K562 (cell line): ENCODE measurements at regions not wholly inside any gene's neighbourhood (a gene's known extent, or its start where the extent isn't known, plus 50 kb on each side); places are given as distances from the start of the nearest gene placed in this dataset.

Source experiments
- ATAC-seq: fragments of 200-7000 bp; cut with Tn5 transposase; 3 replicates; pipeline ENCODE4 v1.9.1; 2020; ENCODE audit warnings: moderate library complexity
- BruUV-seq: library from RNA; stranded (reverse); fragments of 400-500 nt; replicated peaks from 2 replicates; lab custom pipeline; 2021; lab: Mats Ljungman, UMichigan
- CTCF ChIA-PET: fragments of 300-600 bp; formaldehyde crosslinking; extraction: SDS; loops from one replicate; lab custom pipeline; 2021; ENCODE audit warnings: low intra/inter-chr PET ratio; lab: Yijun Ruan, JAX
- POLR2A ChIA-PET: fragments of 300-600, 350-650 bp; sonication (Branson Sonifier 250); formaldehyde crosslinking; extraction: SDS; loops from one replicate; lab custom pipeline; 2021; ENCODE audit warnings: antibody characterized with exemption, inconsistent platforms; lab: Yijun Ruan, JAX
- DNase-seq, 4 experiments: peaks; one replicate each; pipeline versions ENCODE4 v3.0.0 to v3.0.0-alpha.2; 2011 to 2018; ENCODE audit warnings: low spot score in 3 of 4, mixed read lengths in 3 of 4; ENCODE audit errors: extremely low read depth in 1 of 4
- FAIRE-seq: peaks from 2 replicates; lab custom pipeline; 2011; peaks lifted over from hg19 to GRCh38; lab: Jason Lieb, UNC
- H2AFZ ChIP-seq: 2 replicates; pipeline ENCODE4 v1.6.0; 2011; ENCODE audit warnings: low read depth, low read length, control low read depth, inconsistent platforms
- H3K27ac ChIP-seq: fragments of 200-600 bp; 3 replicates; pipeline ENCODE4 v1.8.0; 2011; ENCODE audit warnings: low read depth, mild to moderate bottlenecking, control low read depth, inconsistent platforms, low read length, moderate library complexity, mixed read lengths; ENCODE audit errors: extremely low read depth
- H3K27me3 ChIP-seq, 2 experiments: fragments of 300-600 bp in 1 of 2; 2 replicates in 1 of 2; 3 replicates in 1 of 2; pipeline versions ENCODE4 v1.6.0 to v1.8.0; 2011; ENCODE audit warnings: inconsistent platforms in 2 of 2, low read length in 2 of 2, mild to moderate bottlenecking in 1 of 2, mixed read lengths in 1 of 2, moderate library complexity in 1 of 2; ENCODE audit not compliant: control insufficient read depth in 2 of 2, insufficient read depth in 2 of 2
- H3K36me3 ChIP-seq: fragments of 300-600 bp; 3 replicates; pipeline ENCODE4 v1.8.0; 2011; ENCODE audit warnings: mild to moderate bottlenecking, low read length, inconsistent platforms; ENCODE audit not compliant: control insufficient read depth, insufficient read depth
- H3K4me1 ChIP-seq, 2 experiments: fragments of 200-600 bp in 1 of 2; replicated peaks in 1 of 2; 2 replicates in 1 of 2; 3 replicates in 1 of 2; pipeline versions ENCODE4 v1.5.1 to v1.8.0; 2011; ENCODE audit warnings: inconsistent platforms in 2 of 2, low read length in 2 of 2, mild to moderate bottlenecking in 1 of 2, mixed read lengths in 1 of 2, moderate library complexity in 1 of 2; ENCODE audit not compliant: control insufficient read depth in 2 of 2, insufficient read depth in 2 of 2
- H3K4me2 ChIP-seq: 2 replicates; pipeline ENCODE4 v1.6.1; 2011; ENCODE audit warnings: low read length, control low read depth, inconsistent platforms, mixed read lengths; ENCODE audit not compliant: insufficient read depth
- H3K4me3 ChIP-seq: fragments of 200-600 bp; sonication (generic), shearing (Covaris generic); 2 replicates; pipeline ENCODE4 v1.5.1; 2016; ENCODE audit warnings: control low read depth, inconsistent platforms
- H3K79me2 ChIP-seq: fragments of 200-600 bp; 3 replicates; pipeline ENCODE4 v1.8.0; 2011; ENCODE audit warnings: low read length, inconsistent platforms; ENCODE audit not compliant: control insufficient read depth, insufficient read depth
- H3K9ac ChIP-seq, 2 experiments: 2 replicates each; pipeline versions ENCODE4 v1.6.0 to v1.6.1; 2011; ENCODE audit warnings: low read depth in 2 of 2, low read length in 2 of 2, control low read depth in 1 of 2, inconsistent platforms in 1 of 2, mild to moderate bottlenecking in 1 of 2, mixed read lengths in 1 of 2; ENCODE audit not compliant: insufficient read depth in 1 of 2
- H3K9me1 ChIP-seq: one replicate; pipeline ENCODE4 v1.6.0; 2011; ENCODE audit warnings: inconsistent platforms, mild to moderate bottlenecking, low read length, moderate library complexity; ENCODE audit not compliant: control insufficient read depth, insufficient read depth
- H3K9me3 ChIP-seq: replicated peaks from 2 replicates; pipeline ENCODE4 v1.5.1; 2011; ENCODE audit warnings: low read depth, low read length, inconsistent platforms; ENCODE audit not compliant: control insufficient read depth, insufficient read depth
- H4K20me1 ChIP-seq: replicated peaks from 2 replicates; pipeline ENCODE4 v1.6.1; 2011; ENCODE audit warnings: low read length, inconsistent platforms, mixed read lengths; ENCODE audit not compliant: control insufficient read depth, insufficient read depth
- HOXB6 ChIP-seq: fragments of 250-450 bp; sonication (Bioruptor Pico); IDR thresholded peaks from 2 replicates; pipeline ENCODE4 v1.5.1; 2022; ENCODE audit warnings: mild to moderate bottlenecking, borderline replicate concordance
- RBM25 ChIP-seq: fragments of 200-400 bp; formaldehyde crosslinking; IDR thresholded peaks from 2 replicates; pipeline ENCODE4 v1.6.1; 2018; ENCODE audit warnings: low read length, low read depth, moderate library complexity; ENCODE audit not compliant: severe bottlenecking
- U2AF1 ChIP-seq: fragments of 200-400 bp; formaldehyde crosslinking; optimal IDR thresholded peaks from 2 replicates; pipeline ENCODE3; 2017; ENCODE audit warnings: mild to moderate bottlenecking, low read depth, low read length, moderate library complexity
- WGBS: fragments of 100-300 bp; shearing (Covaris generic); methylation state at CpG from one replicate; pipeline ENCODE4 v1.1.6; 2016; ENCODE audit warnings: low coverage, mixed read lengths; ENCODE audit not compliant: insufficient coverage; ENCODE audit errors: missing lambda C conversion rate; 5-methylcytosine and 5-hydroxymethylcytosine counted together
- in situ Hi-C: fragments of 300-500 bp; cut with MboI; formaldehyde crosslinking; loops from 4 replicates; pipeline ENCODE4 v1.15.0; 2018; ENCODE audit warnings: inconsistent platforms, mixed read lengths
- intact Hi-C: fragments of 100-400 bp; cut with micrococcal nuclease; formaldehyde crosslinking; loops from 2 replicates; pipeline ENCODE4 v1.14.2; 2022
- TF ChIP-seq, protein P1 (sequence below), 2 experiments: fragments of 450-650 bp; IDR thresholded peaks; 2 replicates each; pipeline ENCODE4 v1.6.1; 2016
- TF ChIP-seq, protein P2 (sequence below): fragments of 250-450 bp; sonication (Bioruptor Pico); IDR thresholded peaks from 2 replicates; pipeline ENCODE4 v1.5.0; 2022; ENCODE audit warnings: mild to moderate bottlenecking

DNA sequence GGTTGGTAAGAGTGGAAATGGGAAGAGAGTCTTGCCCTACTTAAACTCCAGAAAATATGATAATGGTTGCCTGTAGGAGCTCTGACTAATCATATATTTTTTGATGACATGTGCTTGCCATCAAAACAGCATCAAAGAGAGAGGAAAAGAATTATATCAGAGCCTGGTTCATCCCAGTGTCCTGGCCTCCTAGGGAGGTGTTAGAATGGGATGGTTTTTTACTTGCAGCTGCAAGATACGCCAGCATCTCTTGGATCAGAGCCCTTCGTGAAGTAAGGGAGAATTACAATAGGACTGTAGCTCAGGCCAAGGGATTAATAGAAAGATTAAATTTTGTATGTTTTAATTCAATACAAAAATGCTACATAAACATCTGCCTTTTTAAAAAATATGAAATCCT is 177.6 kb upstream of the HDAC9 start:
- H2AFZ ChIP-seq = 0 out of 2 replicates have a peak overlapping the region, but pooled peaks have one; percentile 69
- no peaks in the 10 kb centered on the region for H3K36me3 ChIP-seq
- H3K4me1 ChIP-seq = peaks cover 0 to 8% of the 10 kb centered on the region in 2 experiments; a peak in 1 of 5 replicates
- H3K4me3 ChIP-seq = no peak overlapping the region
- no peak for DNase-seq
- no peaks in the 10 kb centered on the region for H3K79me2 ChIP-seq
- no peaks in the 10 kb centered on the region for H3K27me3 ChIP-seq
- no peak for FAIRE-seq
- TF ChIP-seq, protein P1, sequence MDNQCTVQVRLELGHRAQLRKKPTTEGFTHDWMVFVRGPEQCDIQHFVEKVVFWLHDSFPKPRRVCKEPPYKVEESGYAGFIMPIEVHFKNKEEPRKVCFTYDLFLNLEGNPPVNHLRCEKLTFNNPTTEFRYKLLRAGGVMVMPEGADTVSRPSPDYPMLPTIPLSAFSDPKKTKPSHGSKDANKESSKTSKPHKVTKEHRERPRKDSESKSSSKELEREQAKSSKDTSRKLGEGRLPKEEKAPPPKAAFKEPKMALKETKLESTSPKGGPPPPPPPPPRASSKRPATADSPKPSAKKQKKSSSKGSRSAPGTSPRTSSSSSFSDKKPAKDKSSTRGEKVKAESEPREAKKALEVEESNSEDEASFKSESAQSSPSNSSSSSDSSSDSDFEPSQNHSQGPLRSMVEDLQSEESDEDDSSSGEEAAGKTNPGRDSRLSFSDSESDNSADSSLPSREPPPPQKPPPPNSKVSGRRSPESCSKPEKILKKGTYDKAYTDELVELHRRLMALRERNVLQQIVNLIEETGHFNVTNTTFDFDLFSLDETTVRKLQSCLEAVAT (IDR thresholded peaks at IDR 0.05) = no peak
- TF ChIP-seq, protein P2, sequence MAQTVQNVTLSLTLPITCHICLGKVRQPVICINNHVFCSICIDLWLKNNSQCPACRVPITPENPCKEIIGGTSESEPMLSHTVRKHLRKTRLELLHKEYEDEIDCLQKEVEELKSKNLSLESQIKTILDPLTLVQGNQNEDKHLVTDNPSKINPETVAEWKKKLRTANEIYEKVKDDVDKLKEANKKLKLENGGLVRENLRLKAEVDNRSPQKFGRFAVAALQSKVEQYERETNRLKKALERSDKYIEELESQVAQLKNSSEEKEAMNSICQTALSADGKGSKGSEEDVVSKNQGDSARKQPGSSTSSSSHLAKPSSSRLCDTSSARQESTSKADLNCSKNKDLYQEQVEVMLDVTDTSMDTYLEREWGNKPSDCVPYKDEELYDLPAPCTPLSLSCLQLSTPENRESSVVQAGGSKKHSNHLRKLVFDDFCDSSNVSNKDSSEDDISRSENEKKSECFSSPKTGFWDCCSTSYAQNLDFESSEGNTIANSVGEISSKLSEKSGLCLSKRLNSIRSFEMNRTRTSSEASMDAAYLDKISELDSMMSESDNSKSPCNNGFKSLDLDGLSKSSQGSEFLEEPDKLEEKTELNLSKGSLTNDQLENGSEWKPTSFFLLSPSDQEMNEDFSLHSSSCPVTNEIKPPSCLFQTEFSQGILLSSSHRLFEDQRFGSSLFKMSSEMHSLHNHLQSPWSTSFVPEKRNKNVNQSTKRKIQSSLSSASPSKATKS (CRISPR knock-in tag) = no peak
- TF ChIP-seq RBM25 = no peak
- no peak for TF ChIP-seq HOXB6 (CRISPR knock-in tag)
- TF ChIP-seq U2AF1 = no peak
- intact Hi-C loops = no loop called here
- H3K4me2 ChIP-seq = no peak overlapping the region
- H3K9me1 ChIP-seq = no peaks in the 10 kb centered on the region
- in situ Hi-C loops = no loop called here
- no peaks in the 10 kb centered on the region for H3K9me3 ChIP-seq
- 38% methylated on average over 2 of the region's 2 CpGs for WGBS
- no peak overlapping the region for H3K27ac ChIP-seq
- CTCF ChIA-PET = no interaction called here
- no peak for ATAC-seq
- BruUV-seq = no TSS peak
- no peak overlapping the region for H3K9ac ChIP-seq
- H4K20me1 ChIP-seq = no peaks in the 10 kb centered on the region
- POLR2A ChIA-PET = no interaction called here
